ENCODE measurements at regions not wholly inside any gene's neighbourhood (a gene's known extent, or its start where the extent isn't known, plus 50 kb on each side); places are given as distances from the start of the nearest gene placed in this dataset.

GRCh38 chr4:19214591-19215186 is 1037.0 kb upstream of the SLIT2 start:
- TF ChIP-seq CTCF (IDR thresholded peaks at IDR 0.05; ENCODE audit: insufficient read depth, low read length, poor library complexity, severe bottlenecking), result no peak
- no peak for TF ChIP-seq EZH2phosphoT487 (conservative IDR thresholded peaks at IDR 0.05; ENCODE audit: low read length)

Measured in SU-DHL-6 (cell line).